NCI-H2196 (cell line): ENCODE measurements at regions not wholly inside any gene's neighbourhood (a gene's known extent, or its start where the extent isn't known, plus 50 kb on each side); places are given as distances from the start of the nearest gene placed in this dataset.

Experiments
- DNase-seq: peaks from one replicate; lab custom pipeline; 2025; ENCODE audit not compliant: unreplicated experiment; lab: John Stamatoyannopoulos, UW

DNA sequence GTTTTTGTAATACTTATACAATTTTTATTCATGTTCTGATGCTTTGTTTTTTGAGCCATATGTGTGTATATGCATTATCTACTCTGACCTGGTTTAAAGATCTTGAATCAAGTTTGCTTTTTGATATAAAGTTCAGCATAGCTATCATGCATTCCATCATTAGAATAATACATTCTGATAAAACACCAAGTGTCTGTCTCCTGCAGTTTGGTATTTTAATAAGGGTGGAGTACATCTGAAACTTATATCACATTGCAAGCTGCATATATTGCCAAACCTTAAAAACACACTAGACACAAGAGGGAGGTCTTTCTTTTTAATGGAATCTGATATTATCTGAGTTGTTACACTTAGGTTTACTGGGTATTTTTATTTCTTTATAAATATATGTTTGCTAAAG lies 102.8 kb upstream of the ADAMTSL1 start:
- no peak for DNase-seq

DNA sequence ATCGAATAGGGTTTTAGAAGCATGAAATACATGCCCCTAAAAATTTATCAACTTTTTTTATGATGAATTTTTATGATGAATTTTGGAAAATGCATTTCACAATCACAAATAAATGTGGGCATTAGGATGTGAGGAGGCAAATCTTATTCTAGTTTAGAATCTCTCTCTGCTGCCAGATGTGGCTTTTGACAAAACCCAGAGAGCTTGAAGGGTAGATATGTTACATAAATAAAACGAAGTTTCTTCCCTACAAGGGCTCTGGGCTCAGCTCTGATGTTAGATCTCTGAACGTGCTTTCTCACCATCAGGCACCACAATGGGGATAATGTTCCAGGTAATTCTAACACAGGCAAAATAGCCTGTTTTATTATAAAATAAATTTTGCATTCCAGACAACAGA lies 102.3 kb upstream of the ADAMTSL1 start:
- no peak for DNase-seq

DNA sequence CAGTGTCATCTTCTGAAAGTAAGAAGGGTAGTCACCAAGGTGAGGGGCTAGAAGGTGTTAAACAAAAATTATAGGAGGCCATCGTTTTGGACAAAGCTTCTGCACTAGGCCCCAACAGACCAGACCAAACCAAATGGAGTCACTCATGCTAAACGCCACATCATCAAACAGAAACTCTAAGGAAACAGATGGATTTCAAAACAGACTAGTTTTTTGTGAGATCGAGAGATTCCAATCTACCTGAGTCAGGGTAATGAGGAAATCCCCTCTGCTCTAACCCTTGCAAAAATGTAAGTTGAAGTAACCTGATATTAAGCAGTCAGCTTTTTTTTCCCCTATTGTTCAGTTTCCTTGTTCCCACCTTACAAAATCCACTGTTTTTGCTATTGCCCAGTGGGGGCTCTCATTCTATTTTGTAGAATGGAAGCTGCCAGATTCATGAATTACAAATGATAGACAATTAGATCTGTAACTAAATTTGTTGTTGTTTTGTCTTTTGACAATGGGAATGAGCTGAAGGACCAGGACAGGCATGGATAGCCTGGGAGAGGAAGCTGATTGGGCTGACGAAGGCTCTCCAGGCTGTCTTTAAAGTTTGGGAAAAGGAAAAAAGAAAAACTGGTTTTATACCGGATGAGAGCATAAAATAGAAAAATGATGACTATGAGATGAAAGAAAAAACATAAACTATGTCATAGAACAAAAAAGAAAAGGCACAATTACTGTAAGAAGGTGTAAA lies 94.7 kb upstream of the ADAMTSL1 start:
- no peak for DNase-seq

DNA sequence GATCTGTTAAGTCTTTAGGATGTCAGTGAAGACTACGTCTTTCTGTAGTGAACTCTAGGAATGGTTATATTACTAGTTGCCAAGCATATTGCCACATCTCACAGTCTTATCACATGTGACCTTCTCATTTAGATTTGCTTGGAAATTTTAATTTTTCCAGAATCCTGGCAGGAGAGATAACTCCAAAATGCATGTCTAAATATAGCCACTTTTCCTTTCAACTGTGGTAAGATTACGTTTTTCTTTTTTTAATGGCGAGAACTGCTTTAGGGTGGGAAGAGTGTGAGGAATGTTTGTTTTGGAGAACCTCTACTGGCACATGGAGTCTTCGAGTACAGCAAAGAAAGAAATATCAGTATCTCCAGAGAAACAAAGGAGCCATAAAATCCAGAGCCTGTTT lies 91.7 kb upstream of the ADAMTSL1 start:
- no peak for DNase-seq

DNA sequence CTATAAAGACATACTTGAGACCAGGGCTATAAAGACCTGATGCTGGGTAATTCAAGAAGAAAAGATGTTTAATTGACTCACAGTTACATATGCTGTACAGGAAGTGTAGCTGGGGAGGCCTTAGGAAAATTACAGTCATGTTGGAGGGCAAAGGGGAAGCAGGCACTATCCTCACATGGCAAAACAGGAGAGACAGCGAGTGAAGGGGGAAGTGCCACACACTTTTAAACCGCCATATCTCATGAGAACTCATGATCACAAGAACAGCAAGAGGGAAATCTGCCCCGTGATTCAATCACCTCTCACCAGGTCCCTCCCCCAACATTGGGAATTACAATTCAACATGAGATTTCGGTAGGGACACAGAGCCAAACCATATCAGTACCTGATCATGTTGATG lies 89.9 kb upstream of the ADAMTSL1 start:
- DNase-seq, result no peak

DNA sequence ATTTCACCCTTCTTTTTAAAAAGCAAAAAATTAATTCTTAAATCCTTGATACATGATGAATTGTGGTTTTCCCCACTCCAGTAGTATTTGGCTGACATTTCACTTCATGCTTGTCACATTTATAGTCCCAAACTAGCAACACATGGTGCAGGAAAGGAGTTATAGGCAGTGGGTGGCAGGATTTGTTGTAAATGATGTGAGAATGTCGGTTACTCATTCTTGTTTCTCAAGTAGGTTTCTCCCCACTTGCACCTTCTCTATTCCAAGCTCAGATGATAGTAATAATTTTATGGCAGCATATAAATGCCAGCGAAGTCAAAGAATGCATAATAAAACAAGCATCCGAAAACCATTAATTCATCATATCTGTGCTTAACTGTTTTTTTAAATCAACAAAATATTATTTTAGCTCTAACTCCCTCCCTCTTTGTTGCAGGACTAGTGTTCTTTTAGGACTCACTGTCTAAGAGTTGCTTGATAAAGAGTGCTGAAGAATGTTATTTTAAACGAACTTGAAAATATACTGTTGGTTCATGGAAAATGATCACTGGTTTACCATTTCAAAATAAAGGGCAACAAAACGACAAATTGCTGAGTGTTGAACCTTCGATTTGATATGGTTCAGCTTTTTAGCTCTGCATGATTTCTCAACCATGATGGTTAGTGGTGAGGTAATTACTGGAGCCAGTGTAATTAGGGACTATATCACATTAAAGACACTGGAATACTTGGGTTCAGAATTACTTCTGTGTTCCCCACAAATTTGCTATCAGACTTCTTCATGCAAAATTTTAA lies 88.1 kb upstream of the ADAMTSL1 start:
- no peak for DNase-seq

DNA sequence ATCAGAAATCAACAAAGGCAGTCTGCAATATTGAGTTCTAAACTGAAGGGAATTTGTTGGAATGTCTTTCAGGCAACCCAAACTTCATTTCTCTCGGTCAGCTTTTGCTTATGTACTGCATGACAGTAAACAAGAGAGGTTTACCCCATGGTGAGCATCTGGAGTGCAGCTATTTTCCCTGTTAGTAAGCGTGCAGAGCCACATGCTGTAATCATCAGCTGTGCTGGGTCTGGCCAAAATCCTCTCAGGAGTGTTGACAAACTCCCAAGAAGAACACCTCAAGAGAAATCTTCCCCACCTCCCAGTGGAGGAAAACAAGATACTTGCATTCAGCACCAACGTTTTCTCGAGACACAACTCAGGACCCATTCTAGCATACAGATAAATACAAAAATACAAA lies 83.6 kb upstream of the ADAMTSL1 start:
- DNase-seq, result no peak

DNA sequence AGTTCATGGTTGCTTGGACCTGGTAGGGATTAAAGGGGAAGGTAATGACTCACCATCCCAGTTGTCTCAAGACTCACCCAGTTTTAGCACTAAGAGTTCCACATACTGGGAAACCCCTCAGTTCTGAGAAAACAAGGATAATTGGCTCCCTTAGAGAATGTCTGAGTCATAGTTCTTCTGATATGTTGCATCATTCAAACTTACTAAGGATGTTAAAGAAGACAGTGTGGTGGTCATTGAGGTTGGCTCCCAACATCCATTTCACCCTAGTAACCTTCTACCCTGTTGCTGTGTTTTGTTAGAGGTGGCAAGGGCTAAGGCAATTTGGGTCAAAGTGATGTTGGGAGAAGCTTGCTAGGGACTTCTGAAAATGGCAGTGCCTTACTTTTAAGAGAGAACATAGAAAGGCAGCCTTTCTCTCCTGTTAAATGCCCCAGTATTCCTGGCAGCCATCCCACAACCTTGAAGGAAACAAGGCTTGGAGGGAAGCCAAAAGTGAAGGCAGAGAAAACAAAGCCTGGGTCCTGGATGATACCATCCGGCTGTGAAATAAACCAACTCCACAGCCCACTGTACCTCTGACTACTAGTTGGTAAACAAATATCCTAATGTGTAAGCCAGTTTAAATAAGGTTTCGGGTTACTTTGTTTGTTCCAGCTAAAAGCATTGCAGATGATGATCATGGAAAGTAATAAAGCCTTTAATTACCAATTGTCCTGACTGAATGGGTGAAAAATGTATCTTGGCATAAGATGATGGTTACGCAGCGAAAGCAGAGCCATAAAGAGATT lies 80.4 kb upstream of the ADAMTSL1 start:
- peak; percentile 99 for DNase-seq

DNA sequence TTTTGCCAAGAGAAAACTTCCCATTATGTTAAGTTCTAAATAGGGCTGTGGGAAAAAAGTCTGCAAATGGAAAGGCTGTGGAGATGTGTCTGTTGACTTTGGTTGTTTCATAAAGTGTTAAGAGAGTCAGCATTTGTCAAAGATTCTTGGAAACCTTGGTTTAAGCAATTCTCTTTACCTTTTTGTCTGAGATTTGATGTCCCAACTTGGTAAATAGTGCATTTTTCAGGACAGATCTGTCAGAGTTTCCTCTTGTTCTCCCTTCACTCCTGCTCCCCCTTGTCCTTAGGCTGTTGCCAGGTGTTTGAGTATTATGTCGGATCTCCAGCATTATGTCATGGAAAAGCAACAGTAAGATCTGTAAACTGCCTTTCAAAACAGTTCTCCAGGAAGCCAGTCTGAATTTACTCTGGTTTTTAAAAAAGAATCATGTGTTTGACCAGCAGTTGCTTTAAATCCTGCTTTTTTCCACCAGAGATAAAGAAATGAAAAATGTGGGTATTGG lies 79.1 kb upstream of the ADAMTSL1 start:
- DNase-seq, result no peak

DNA sequence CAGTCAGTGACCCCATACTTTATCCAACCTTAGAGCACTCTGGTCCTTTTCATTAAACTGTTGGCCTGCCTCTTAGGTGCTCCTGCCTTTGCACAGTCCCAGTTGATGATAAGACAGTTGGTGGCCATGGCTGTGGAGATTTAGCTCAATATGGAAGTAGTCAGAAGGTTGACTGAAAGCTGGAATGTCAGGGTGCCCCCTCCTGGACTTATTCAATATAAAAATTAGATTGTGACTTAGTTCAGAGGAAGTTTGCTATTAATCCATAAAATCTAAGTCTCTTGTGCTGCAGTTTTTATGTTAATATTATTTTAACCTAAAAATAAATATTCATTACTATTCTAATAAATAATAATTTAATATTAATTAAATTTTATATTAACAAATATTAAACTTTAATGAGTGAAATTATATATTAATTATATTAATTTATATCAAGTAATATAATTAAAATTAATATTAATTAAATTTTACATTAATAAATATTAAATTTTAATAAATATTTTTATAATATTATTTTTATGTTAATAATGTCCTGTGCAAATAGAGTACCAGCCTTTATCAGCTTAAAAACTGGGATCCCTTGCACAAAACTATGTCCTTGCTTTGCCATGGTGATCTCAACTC lies 77.7 kb upstream of the ADAMTSL1 start:
- DNase-seq, result no peak

DNA sequence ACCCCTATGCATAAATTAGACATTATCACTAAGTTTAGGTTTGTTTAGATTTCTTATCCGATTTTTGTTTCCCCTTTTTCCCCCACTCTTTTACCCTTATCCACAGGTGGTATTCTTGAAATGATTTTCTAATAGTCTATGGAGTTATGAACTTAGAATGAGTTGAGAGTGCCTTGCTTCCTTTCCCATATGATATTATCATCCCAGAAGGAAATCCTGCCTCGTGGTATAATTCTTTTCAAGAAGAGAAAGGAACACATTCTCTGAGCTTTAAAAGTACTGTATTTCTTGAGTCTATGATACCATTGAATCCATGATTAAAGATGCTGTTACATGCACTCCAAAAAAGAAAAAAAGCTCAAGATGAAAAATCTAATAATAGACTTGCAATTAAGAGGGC lies 76.9 kb upstream of the ADAMTSL1 start:
- DNase-seq, result no peak

DNA sequence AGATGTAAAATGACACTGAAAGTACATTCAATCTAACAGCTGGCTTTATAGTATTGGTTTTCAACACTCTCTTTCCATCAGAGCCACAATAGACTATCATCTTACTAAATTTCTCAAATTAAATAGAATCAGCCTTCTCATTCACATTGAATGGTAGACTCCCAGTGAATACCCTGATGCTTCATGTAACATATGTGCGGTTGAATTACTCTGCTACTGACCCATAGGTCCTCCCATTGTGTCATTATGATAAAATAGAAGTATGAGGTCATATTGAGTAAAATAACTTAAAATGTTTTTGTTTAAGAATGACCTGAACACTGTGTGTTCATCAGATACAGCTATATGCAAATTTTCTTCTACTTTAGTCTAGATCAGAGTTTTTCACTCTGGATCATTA lies 75.9 kb upstream of the ADAMTSL1 start:
- DNase-seq, result no peak

DNA sequence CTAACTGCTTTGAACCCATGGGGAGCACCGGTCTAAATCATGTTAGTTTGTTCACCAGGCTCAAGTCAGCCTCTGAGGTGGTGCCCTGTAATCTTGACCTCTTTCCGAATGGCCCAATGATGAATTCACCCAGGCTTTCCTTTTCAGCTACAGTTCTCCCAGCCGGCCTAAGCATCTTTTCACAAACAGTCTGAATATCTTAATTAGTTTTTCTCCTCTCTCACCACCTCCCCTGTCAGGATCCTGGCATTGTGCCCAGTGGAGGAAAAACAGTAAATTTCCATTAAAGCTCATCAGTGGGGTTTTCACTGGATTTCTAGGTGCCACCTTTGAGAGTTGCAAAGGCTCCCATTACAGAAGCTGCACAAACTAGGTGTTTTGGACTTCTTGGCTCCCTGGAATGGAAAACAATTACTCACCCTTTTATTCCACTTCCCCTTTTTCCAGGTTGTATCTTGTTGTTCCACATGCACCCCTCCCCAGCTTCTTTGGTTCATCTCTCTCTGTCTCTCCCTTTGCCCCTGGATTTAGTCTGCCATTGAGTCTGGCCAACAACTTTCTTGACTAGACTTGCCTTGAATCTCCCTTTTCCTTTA lies 69.4 kb upstream of the ADAMTSL1 start:
- no peak for DNase-seq

DNA sequence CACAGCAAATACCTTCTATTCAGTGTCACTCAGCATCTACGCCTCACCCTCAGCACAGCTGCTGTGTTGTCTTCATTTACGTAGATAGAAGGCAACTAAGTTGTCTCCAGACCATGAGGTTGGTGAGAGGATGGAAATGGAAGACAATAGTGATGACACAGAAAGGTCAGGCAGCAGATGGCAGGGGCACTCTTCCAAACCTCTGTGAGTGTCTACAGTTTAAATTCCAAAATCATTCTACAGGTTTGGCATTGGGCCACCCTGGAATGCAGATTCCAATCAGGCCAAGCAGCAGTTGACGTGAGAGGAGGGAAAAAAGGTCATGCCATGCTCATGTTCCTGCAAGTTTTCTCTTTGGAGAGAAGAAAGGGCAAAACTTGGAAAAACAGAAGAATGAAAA lies 68.7 kb upstream of the ADAMTSL1 start:
- no peak for DNase-seq

DNA sequence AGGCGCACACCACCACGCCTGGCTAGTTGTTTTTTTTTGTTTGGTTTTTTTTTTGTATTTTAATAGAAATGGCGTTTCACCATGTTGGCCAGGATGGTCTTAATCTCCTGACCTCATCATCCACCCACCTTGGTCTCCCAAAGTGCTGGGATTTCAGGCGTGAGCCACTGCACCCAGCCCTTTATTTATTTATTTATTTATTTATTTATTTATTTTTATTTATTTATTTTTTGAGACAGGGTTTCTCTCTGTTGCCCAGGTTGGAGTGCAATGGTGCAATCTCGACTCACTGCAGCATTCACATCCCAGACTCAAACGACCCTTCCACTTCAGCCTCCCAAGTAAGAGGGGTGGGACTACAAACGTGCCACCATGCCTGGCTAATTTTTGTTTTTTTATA lies 63.0 kb upstream of the ADAMTSL1 start:
- DNase-seq, result no peak

DNA sequence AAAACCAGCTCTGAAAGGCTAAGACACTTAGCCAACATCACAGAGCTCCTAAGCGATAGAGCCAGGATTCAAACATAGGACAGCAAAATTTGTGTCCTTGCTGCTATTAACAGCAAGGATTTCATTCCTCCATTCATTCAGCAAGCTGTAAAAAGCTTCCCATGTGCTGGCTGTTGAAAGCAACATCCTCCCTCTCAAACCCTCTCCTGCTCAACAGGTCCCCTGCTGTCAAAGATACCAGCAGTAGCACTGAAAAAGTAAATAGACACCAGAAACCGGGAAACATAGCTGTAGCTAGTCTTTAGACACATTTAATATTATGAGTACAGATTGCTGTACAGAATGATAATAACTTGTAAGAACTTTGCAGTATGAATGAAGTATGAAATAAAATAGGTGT lies 52.6 kb upstream of the ADAMTSL1 start:
- no peak for DNase-seq

DNA sequence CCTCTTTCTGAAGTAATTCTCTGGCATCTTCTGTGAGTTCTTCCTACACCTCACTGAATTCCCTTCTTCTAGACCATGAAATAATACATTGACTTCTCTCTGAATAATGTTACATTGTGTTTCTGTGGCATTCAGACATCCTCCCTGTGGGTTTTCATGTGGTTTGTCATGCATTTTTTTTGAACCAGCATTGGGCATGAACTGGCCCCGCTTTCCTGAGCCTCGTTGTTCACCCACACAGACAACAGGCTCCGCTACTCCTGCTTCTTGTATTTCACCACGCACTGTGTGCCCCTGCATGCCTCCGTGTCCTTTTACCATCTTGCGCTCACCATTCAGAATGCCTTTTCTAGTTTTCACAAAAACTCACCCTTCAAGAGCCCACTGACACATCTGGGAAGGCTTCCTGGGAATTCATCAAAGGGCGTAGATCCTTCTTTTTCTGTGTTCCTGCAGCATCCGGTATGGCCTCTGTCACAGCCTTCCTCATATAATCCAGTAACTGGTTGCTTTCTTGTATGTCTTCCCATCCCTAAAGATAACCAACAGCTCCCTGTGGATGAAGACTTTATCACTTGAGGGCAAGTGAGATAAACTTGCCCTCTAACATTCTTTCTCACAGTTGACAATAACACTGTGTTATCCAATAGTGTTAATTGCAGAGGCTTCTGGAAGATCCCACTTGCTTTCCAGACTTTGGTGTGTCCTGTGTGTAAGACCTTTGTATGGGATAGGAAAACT lies 51.5 kb upstream of the ADAMTSL1 start:
- DNase-seq, result no peak

DNA sequence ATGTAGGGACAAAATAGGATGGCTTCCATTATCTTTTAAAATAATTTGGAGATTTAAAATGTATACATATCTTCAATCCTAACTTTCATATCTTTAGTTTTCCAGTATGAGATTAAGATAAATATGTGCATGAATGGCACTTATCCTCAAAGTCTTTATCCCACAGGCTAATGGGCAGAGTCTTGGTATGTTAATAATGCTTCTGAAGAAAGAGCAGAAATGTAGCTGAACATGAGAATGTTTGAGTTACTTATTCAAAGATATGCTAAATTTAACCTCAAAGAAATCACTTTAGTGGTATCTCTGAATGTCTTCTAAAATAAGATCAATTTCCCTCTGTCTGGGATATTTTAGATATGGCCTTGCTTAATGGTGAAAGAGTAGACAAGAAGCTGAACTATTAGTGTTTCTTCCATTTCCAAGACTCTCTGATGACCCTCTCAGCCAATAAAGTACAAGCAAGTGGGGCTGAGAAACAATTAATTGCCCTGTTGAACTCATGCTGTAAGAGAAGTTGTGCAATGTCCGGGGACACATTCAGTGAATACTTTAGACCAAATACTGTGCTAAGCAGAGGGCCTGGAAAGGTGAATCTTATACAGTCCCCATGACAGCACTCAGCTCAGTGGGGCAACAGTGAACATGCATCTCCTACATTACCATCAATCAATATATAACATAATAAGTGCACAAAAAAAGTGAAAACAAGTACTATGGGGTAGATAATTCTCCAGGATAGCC lies 50.0 kb upstream of the ADAMTSL1 start:
- no peak for DNase-seq
